HG03354 (cell line): ENCODE measurements at regions not wholly inside any gene's neighbourhood (a gene's known extent, or its start where the extent isn't known, plus 50 kb on each side); places are given as distances from the start of the nearest gene placed in this dataset.
"Not testable (repeated sequence)": the region's sequence is repeated elsewhere in the genome, so short reads cannot be mapped to it uniquely, and the experiment has no call there.

Source experiments
- ATAC-seq: cut with Tn5 transposase; IDR thresholded peaks from one replicate; pipeline ENCODE4 v1.9.1; 2021; ENCODE audit warnings: mild to moderate bottlenecking; ENCODE audit not compliant: unreplicated experiment, poor library complexity, severe bottlenecking

- ATAC-seq = no peak
These were observed 212.0 kb downstream of the MINAR1 start for GRCh38 chr15:79644091-79644490.

GRCh38 chr15:79652972-79653371, 220.8 kb downstream of the MINAR1 start:
- not testable (repeated sequence) for ATAC-seq

- no peak for ATAC-seq
These were observed 221.4 kb downstream of the MINAR1 start for GRCh38 chr15:79653533-79653932.

GRCh38 chr15:79656151-79657000, 224.2 kb downstream of the MINAR1 start:
- no peak for ATAC-seq

GRCh38 chr15:79657722-79658121, 225.6 kb downstream of the MINAR1 start:
- ATAC-seq = no peak

GRCh38 chr15:79659691-79660090, 227.6 kb downstream of the MINAR1 start:
- ATAC-seq = no peak

GRCh38 chr15:79661411-79661810, 229.3 kb downstream of the MINAR1 start:
- ATAC-seq = no peak

GRCh38 chr15:79673416-79674123, 223.2 kb downstream of the MTHFS start:
- ATAC-seq = peak; percentile 92

GRCh38 chr15:79674124-79674465, 222.7 kb downstream of the MTHFS start:
- no peak for ATAC-seq

- ATAC-seq = no peak
These were observed 220.8 kb downstream of the MTHFS start for GRCh38 chr15:79675982-79676381.

- no peak for ATAC-seq
These were observed 220.2 kb downstream of the MTHFS start for GRCh38 chr15:79676621-79677020.

- no peak for ATAC-seq
These were observed 219.6 kb downstream of the MTHFS start for GRCh38 chr15:79677241-79677640.

GRCh38 chr15:79678032-79678701, 218.6 kb downstream of the MTHFS start:
- no peak for ATAC-seq

- ATAC-seq = no peak
These were observed 216.1 kb downstream of the MTHFS start for GRCh38 chr15:79680720-79681119.

- no peak for ATAC-seq
These were observed 214.5 kb downstream of the MTHFS start for GRCh38 chr15:79682285-79682684.

- ATAC-seq = no peak
These were observed 213.9 kb downstream of the MTHFS start for GRCh38 chr15:79682851-79683288.

GRCh38 chr15:79689030-79689429, 207.8 kb downstream of the MTHFS start:
- ATAC-seq = peak; percentile 80

GRCh38 chr15:79700951-79701480, 195.8 kb downstream of the MTHFS start:
- ATAC-seq = no peak

- ATAC-seq = no peak
These were observed 194.2 kb downstream of the MTHFS start for GRCh38 chr15:79702621-79703020.

- no peak for ATAC-seq
These were observed 175.6 kb downstream of the MTHFS start for GRCh38 chr15:79721256-79721655.
